NCI-H82 (cell line): ENCODE measurements at regions not wholly inside any gene's neighbourhood (a gene's known extent, or its start where the extent isn't known, plus 50 kb on each side); places are given as distances from the start of the nearest gene placed in this dataset.

Source experiments
- DNase-seq: peaks from one replicate; lab custom pipeline; 2025; lab: John Stamatoyannopoulos, UW

GRCh38 chr13:103405297-103405696, 339.1 kb upstream of the SLC10A2 start:
- DNase-seq = peak; percentile 60

- peak; percentile 30 for DNase-seq
These were observed 337.6 kb upstream of the SLC10A2 start for GRCh38 chr13:103403814-103404213.

GRCh38 chr13:103403148-103403740, 337.0 kb upstream of the SLC10A2 start:
- DNase-seq = peak; percentile 80

GRCh38 chr13:103395139-103395538, 328.9 kb upstream of the SLC10A2 start:
- DNase-seq = no peak

- no peak for DNase-seq
These were observed 328.4 kb upstream of the SLC10A2 start for GRCh38 chr13:103394618-103395017.

GRCh38 chr13:103391936-103392335, 325.7 kb upstream of the SLC10A2 start:
- DNase-seq = no peak

- no peak for DNase-seq
These were observed 322.6 kb upstream of the SLC10A2 start for GRCh38 chr13:103388839-103389238.

GRCh38 chr13:103386341-103386740, 320.1 kb upstream of the SLC10A2 start:
- DNase-seq = no peak

GRCh38 chr13:103373916-103374315, 307.7 kb upstream of the SLC10A2 start:
- DNase-seq = no peak

GRCh38 chr13:103371271-103371670, 305.1 kb upstream of the SLC10A2 start:
- no peak for DNase-seq

- no peak for DNase-seq
These were observed 304.6 kb upstream of the SLC10A2 start for GRCh38 chr13:103370790-103371189.

- no peak for DNase-seq
These were observed 292.2 kb upstream of the SLC10A2 start for GRCh38 chr13:103358255-103358932.

- DNase-seq = no peak
These were observed 290.1 kb upstream of the SLC10A2 start for GRCh38 chr13:103356226-103356864.

GRCh38 chr13:103354171-103354570, 288.0 kb upstream of the SLC10A2 start:
- DNase-seq = no peak

- DNase-seq = no peak
These were observed 285.0 kb upstream of the SLC10A2 start for GRCh38 chr13:103351035-103351828.

GRCh38 chr13:103350147-103350546, 283.9 kb upstream of the SLC10A2 start:
- no peak for DNase-seq

GRCh38 chr13:103349211-103349980, 283.2 kb upstream of the SLC10A2 start:
- peak; percentile 14 for DNase-seq

- DNase-seq = no peak
These were observed 269.0 kb upstream of the SLC10A2 start for GRCh38 chr13:103335241-103335640.

- DNase-seq = peak; percentile 24
These were observed 265.7 kb upstream of the SLC10A2 start for GRCh38 chr13:103331924-103332323.

GRCh38 chr13:103328899-103329298, 262.7 kb upstream of the SLC10A2 start:
- DNase-seq = no peak

- DNase-seq = no peak
These were observed 260.1 kb upstream of the SLC10A2 start for GRCh38 chr13:103326326-103326725.

GRCh38 chr13:103325672-103326071, 259.5 kb upstream of the SLC10A2 start:
- no peak for DNase-seq
